Caco-2 (cell line): ENCODE measurements at regions not wholly inside any gene's neighbourhood (a gene's known extent, or its start where the extent isn't known, plus 50 kb on each side); places are given as distances from the start of the nearest gene placed in this dataset.
A peak's percentile ranks its signal among the peaks of the same experiment; 100 is the strongest.
"Not testable (repeated sequence)": the region's sequence is repeated elsewhere in the genome, so short reads cannot be mapped to it uniquely, and the experiment has no call there.

ENCODE experiments used
- BruUV-seq: library from RNA; stranded (reverse); fragments of 400-500 nt; replicated peaks from 2 replicates; lab custom pipeline; 2021; lab: Mats Ljungman, UMichigan
- CTCF ChIA-PET: fragments of 300-600 bp; sonication (Branson Sonifier 250); formaldehyde crosslinking; loops from one replicate; lab custom pipeline; 2022; ENCODE audit warnings: antibody characterized with exemption; lab: Charles Lee
- POLR2A ChIA-PET: fragments of 300-600 bp; sonication (Branson Sonifier 250); formaldehyde crosslinking; loops from one replicate; lab custom pipeline; 2022; ENCODE audit warnings: antibody characterized with exemption; lab: Charles Lee
- DNase-seq, 2 experiments: peaks; one replicate each; pipeline versions ENCODE4 v3.0.0 to v3.0.0-alpha.2; 2020 to 2022
- H3K27me3 ChIP-seq: replicated peaks from 2 replicates; pipeline ENCODE4 v1.6.0; 2011; ENCODE audit warnings: low read length; ENCODE audit not compliant: control insufficient read depth, insufficient read depth
- H3K36me3 ChIP-seq: 2 replicates; pipeline ENCODE4 v1.5.1; 2011; ENCODE audit warnings: low read length; ENCODE audit not compliant: control insufficient read depth, insufficient read depth
- H3K4me1 ChIP-seq: fragments of 250-450 bp; sonication (Bioruptor Pico); 2 replicates; pipeline ENCODE4 v1.5.1; 2020; ENCODE audit warnings: mild to moderate bottlenecking
- H3K4me3 ChIP-seq: 2 replicates; pipeline ENCODE4 v1.5.1; 2011; ENCODE audit warnings: low read depth, mild to moderate bottlenecking, control low read depth, low read length
- H3K9me3 ChIP-seq: fragments of 250-450 bp; sonication (Bioruptor Pico); 2 replicates; pipeline ENCODE4 v1.5.1; 2020; ENCODE audit warnings: mild to moderate bottlenecking, moderate library complexity
- H3K27ac Mint-ChIP-seq: one replicate; pipeline ENCODE4 v1.8.0; 2022; ENCODE audit warnings: mixed read lengths; ENCODE audit not compliant: unreplicated experiment
- H3K27me3 Mint-ChIP-seq: one replicate; pipeline ENCODE4 v1.8.0; 2022; ENCODE audit warnings: mixed read lengths; ENCODE audit not compliant: insufficient read depth, unreplicated experiment
- H3K36me3 Mint-ChIP-seq: one replicate; pipeline ENCODE4 v1.8.0; 2022; ENCODE audit warnings: mild to moderate bottlenecking, mixed read lengths; ENCODE audit not compliant: insufficient read depth, unreplicated experiment
- H3K4me1 Mint-ChIP-seq: one replicate; pipeline ENCODE4 v1.8.0; 2022; ENCODE audit warnings: low read depth, mixed read lengths; ENCODE audit not compliant: unreplicated experiment
- H3K4me3 Mint-ChIP-seq: one replicate; pipeline ENCODE4 v1.8.0; 2022; ENCODE audit warnings: mild to moderate bottlenecking, moderate library complexity, mixed read lengths; ENCODE audit not compliant: unreplicated experiment
- H3K9me3 Mint-ChIP-seq: one replicate; pipeline ENCODE4 v1.8.0; 2022; ENCODE audit warnings: mixed read lengths; ENCODE audit not compliant: unreplicated experiment
- intact Hi-C: fragments of 100-400 bp; cut with micrococcal nuclease; formaldehyde crosslinking; loops from one replicate; pipeline ENCODE4 v1.10.0; 2022; ENCODE audit not compliant: unreplicated experiment
- TF ChIP-seq, protein P1 (sequence below), 2 experiments: fragments of 200-600 bp in 1 of 2; IDR thresholded peaks; 1 replicate in 1 of 2; 2 replicates in 1 of 2; pipeline versions ENCODE4 v1.5.1 to v1.8.0; 2011 to 2022; ENCODE audit warnings: antibody characterized with exemption in 1 of 2, control low read depth in 1 of 2, inconsistent platforms in 1 of 2, low read depth in 1 of 2, low read length in 1 of 2, mild to moderate bottlenecking in 1 of 2, moderate library complexity in 1 of 2; ENCODE audit not compliant: insufficient read depth in 1 of 2, severe bottlenecking in 1 of 2, unreplicated experiment in 1 of 2

DNA sequence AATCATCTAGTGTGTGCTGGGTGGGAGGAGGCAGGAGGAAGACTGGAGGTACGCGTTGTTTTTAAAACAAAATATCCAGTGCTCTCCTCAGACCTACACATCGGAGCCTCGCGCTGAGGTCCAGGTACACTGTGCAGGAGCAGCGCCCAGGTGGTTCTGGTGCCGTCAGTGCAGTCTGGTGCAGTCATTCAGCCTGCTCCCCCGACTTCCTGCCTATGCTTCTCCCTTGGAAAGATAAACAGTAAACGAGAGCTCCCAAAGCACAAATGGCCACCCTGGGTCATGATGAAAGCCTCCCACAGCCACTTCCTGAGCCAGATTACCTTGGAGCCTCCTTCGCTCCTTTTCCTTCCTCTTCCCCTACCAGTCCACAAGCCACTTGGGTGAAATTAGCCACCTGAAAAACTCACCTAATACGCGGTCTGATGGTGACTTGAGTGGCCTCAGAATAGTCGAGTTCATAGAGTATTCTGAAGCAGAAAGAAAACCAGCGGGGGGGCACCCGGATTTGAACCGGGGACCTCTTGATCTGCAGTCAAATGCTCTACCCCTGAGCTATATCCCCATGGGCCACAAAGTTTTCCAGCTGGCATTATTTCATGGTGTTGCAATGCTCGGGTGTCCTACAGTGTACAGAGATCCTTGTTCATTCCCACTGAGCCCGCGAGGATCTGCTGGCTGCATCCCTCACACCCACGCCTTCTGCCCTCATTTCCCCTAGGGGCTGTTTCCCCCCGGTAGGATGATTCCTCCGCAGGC, 82.5 kb downstream of the ZNF467 start:
- DNase-seq = peak; percentile 56 to 69
- CTCF ChIA-PET = interaction anchor here (0.5 kb wide), 1 partner anchor 1849 kb away, joined by 3 read pairs; no protein-coding TSS in a partner anchor

DNA sequence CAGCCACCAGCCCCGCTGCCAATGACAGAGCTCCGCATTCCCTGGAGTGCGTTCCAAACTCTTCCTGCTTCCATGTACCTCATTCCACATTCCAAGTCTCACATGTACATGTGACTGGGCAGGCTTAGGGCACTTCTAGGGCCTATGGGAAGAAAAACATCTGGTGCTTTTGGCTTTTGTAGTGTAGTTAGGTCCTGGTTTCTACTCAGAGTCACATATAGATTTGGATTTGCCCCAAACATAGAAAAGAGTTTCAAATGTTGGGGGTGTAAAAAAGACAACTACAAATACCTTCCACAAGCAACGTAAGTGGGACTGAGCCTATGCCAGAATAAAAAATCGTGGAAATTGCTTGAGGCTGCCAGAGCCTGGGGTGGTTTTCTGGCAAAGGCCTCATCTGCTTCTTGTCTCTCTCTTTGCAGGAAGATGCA, 84.1 kb downstream of the ZNF467 start:
- Mint-ChIP-seq H3K27me3 (peaks cover 4% of the 10 kb centered on the region), H3K27ac (no peak overlapping the region), H3K4me1 (no peaks in the 10 kb centered on the region), H3K4me3 (no peak overlapping the region), H3K36me3 (peaks cover 6% of the 10 kb centered on the region), H3K9me3 (peaks cover 10% of the 10 kb centered on the region)
- ChIA-PET POLR2A (no interaction called here), CTCF (no interaction called here)
- TF ChIP-seq, protein P1, sequence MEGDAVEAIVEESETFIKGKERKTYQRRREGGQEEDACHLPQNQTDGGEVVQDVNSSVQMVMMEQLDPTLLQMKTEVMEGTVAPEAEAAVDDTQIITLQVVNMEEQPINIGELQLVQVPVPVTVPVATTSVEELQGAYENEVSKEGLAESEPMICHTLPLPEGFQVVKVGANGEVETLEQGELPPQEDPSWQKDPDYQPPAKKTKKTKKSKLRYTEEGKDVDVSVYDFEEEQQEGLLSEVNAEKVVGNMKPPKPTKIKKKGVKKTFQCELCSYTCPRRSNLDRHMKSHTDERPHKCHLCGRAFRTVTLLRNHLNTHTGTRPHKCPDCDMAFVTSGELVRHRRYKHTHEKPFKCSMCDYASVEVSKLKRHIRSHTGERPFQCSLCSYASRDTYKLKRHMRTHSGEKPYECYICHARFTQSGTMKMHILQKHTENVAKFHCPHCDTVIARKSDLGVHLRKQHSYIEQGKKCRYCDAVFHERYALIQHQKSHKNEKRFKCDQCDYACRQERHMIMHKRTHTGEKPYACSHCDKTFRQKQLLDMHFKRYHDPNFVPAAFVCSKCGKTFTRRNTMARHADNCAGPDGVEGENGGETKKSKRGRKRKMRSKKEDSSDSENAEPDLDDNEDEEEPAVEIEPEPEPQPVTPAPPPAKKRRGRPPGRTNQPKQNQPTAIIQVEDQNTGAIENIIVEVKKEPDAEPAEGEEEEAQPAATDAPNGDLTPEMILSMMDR (IDR thresholded peaks at IDR 0.05; ENCODE audit: insufficient read depth in 1 of 2, low read depth in 1 of 2, low read length in 1 of 2, severe bottlenecking in 1 of 2, unreplicated experiment in 1 of 2) = no peak
- Histone ChIP-seq H3K9me3 (peaks cover 6% of the 10 kb centered on the region; the same call in 1 of the 2 replicates), H3K4me3 (no peak overlapping the region), H3K27me3 (no peaks in the 10 kb centered on the region), H3K4me1 (no peaks in the 10 kb centered on the region), H3K36me3 (no peaks in the 10 kb centered on the region)
- DNase-seq = no peak
- BruUV-seq = no TSS peak
- intact Hi-C loops = no loop called here

More for the DNA sequence above, 82.5 kb downstream of the ZNF467 start:
- POLR2A ChIA-PET = no interaction called here
- Histone ChIP-seq H3K4me1 (no peaks in the 10 kb centered on the region), H3K9me3 (peaks cover 9% of the 10 kb centered on the region), H3K36me3 (no peaks in the 10 kb centered on the region), H3K4me3 (0 out of 2 replicates have a peak overlapping the region, but pooled peaks have one; percentile 7), H3K27me3 (no peaks in the 10 kb centered on the region)
- TF ChIP-seq, protein P1 (IDR thresholded peaks at IDR 0.05; ENCODE audit: insufficient read depth in 1 of 2, low read depth in 1 of 2, low read length in 1 of 2, severe bottlenecking in 1 of 2, unreplicated experiment in 1 of 2) = no peak
- no peaks in the 10 kb centered on the region for H3K4me1 Mint-ChIP-seq
- TSS peak; percentile 100 for BruUV-seq
- no peaks in the 10 kb centered on the region for H3K27me3 Mint-ChIP-seq
- H3K9me3 Mint-ChIP-seq = peaks cover 18% of the 10 kb centered on the region
- H3K36me3 Mint-ChIP-seq = peaks cover 6% of the 10 kb centered on the region
- peak overlapping the region; percentile 26 for H3K4me3 Mint-ChIP-seq
- intact Hi-C loops = no loop called here
- peak overlapping the region; percentile 51 for H3K27ac Mint-ChIP-seq

DNA sequence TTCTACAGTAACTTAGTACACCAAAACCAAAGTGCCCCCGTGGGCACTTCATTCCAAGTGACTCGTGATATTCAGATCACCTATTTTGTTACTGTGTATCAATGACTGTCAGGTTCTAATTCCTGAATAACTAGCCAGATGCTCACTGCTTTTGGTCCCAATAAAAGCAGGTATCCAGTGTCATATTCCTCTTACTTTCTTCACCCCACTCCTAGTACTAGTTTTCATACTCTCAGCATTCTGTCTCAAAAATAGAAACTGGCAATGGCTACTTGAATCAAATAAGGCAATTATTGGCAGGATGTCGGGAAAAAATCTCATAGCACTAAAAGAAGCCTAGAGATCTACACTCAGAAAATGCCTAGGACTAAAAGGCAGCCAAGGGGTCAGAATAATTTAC, 84.6 kb downstream of the ZNF467 start:
- no peak for DNase-seq
- H3K27me3 Mint-ChIP-seq = peaks cover 6% of the 10 kb centered on the region
- peaks cover 6% of the 10 kb centered on the region for H3K36me3 Mint-ChIP-seq
- TF ChIP-seq, protein P1 (IDR thresholded peaks at IDR 0.05; ENCODE audit: insufficient read depth in 1 of 2, low read depth in 1 of 2, low read length in 1 of 2, severe bottlenecking in 1 of 2, unreplicated experiment in 1 of 2) = no peak
- Histone ChIP-seq H3K4me3 (no peak overlapping the region), H3K36me3 (no peaks in the 10 kb centered on the region), H3K27me3 (no peaks in the 10 kb centered on the region), H3K4me1 (no peaks in the 10 kb centered on the region), H3K9me3 (peaks cover 6% of the 10 kb centered on the region; the same call in 1 of the 2 replicates)
- ChIA-PET CTCF (no interaction called here), POLR2A (no interaction called here)
- H3K4me3 Mint-ChIP-seq = no peak overlapping the region
- H3K9me3 Mint-ChIP-seq = peaks cover 9% of the 10 kb centered on the region
- H3K4me1 Mint-ChIP-seq = no peaks in the 10 kb centered on the region
- intact Hi-C loops = no loop called here
- BruUV-seq = no TSS peak
- no peak overlapping the region for H3K27ac Mint-ChIP-seq

DNA sequence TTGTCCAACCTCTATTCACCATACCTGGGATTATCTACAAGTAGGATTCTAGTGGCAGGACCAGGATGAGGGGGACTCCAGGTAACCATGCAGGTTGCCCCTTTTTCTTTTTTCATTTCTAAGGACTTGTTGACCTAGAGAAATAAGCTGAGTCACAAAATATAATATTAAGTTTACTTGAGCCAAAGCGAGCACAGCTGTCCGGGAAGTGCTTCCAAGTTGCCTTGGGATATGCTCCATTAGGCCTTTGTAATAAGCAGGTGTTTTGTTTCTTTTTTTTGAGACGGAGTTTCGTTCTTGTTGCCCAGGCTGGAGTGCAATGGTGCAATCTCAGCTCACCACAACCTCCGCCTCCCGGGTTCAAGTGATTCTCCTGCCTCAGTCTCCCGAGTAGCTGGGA, 85.6 kb downstream of the ZNF467 start:
- H3K4me3 Mint-ChIP-seq = not testable (repeated sequence)

More for the DNA sequence above, 85.6 kb downstream of the ZNF467 start:
- BruUV-seq, H3K9me3 ChIP-seq, H3K36me3 ChIP-seq, H3K9me3 Mint-ChIP-seq, H3K27ac Mint-ChIP-seq, intact Hi-C loops, H3K4me1 ChIP-seq, POLR2A ChIA-PET, H3K4me3 ChIP-seq, DNase-seq, H3K36me3 Mint-ChIP-seq, H3K27me3 ChIP-seq, H3K27me3 Mint-ChIP-seq, H3K4me1 Mint-ChIP-seq, CTCF ChIA-PET: not testable (repeated sequence)
